Right cardiac atrium (tissue), 5 donors: ENCODE measurements at regions not wholly inside any gene's neighbourhood (a gene's known extent, or its start where the extent isn't known, plus 50 kb on each side); places are given as distances from the start of the nearest gene placed in this dataset.

Experiments used
- ATAC-seq, 2 donors: fragments of 200-7000 bp; cut with Tn5 transposase; one replicate each; pipeline versions ENCODE4 v1.8.0 to v1.9.1; 2020; ENCODE audit warnings: moderate library complexity in 2 of 2, mild to moderate bottlenecking in 1 of 2
- DNase-seq, 3 donors: peaks; one replicate each; pipeline ENCODE4 v3.0.0-alpha.2; 2020
- H3K27ac ChIP-seq: one replicate; pipeline ENCODE4 v1.5.1; 2013; ENCODE audit warnings: mild to moderate bottlenecking, low read length, control low read depth, moderate library complexity
- H3K27me3 ChIP-seq: one replicate; pipeline ENCODE4 v1.6.1; 2013; ENCODE audit not compliant: control insufficient read depth, insufficient read depth
- H3K4me1 ChIP-seq: one replicate; pipeline ENCODE4 v1.6.1; 2013; ENCODE audit warnings: low read length; ENCODE audit not compliant: control insufficient read depth, insufficient read depth
- H3K4me3 ChIP-seq: one replicate; pipeline ENCODE4 v1.5.1; 2013; ENCODE audit warnings: low read length, control low read depth
- H3K9me3 ChIP-seq: one replicate; pipeline ENCODE4 v1.6.1; 2013; ENCODE audit warnings: low read length; ENCODE audit not compliant: control insufficient read depth
- WGBS: extraction: QIAGEN DNeasy Blood & Tissue Kit; methylation state at CpG from one replicate; pipeline ENCODE4 v1.1.7; 2013; 5-methylcytosine and 5-hydroxymethylcytosine counted together
- intact Hi-C, 4 donors: fragments of 100-400 bp; cut with DNase I; formaldehyde crosslinking; loops; one replicate each; pipeline versions ENCODE4 v1.11.0 to v1.14.0; 2022 to 2023
- donor health status: healthy with polysubstance abuse.
- donor health status: DM: no; HTN: yes; CAD: no.
- donor health status: DM: no; HTN: no; CAD: no.
- donor health status: DM: no; HTN: yes; CAD: no; lungs with severe emphysema.
- donor health status: DM: yes; HTN: yes; CAD: no.

GRCh38 chr18:54717673-54718407 lies 110.4 kb upstream of the RAB27B start:
- Histone ChIP-seq H3K4me3 (no peak overlapping the region), H3K9me3 (no peaks in the 10 kb centered on the region), H3K4me1 (no peaks in the 10 kb centered on the region), H3K27me3 (no peaks in the 10 kb centered on the region), H3K27ac (no peak overlapping the region)
- intact Hi-C loops: no loop called here
- 14% methylated on average over 14 of the region's 14 CpGs for WGBS
- DNase-seq (peak in 1 of 3 donors; percentile 53), ATAC-seq (no peak)

DNA sequence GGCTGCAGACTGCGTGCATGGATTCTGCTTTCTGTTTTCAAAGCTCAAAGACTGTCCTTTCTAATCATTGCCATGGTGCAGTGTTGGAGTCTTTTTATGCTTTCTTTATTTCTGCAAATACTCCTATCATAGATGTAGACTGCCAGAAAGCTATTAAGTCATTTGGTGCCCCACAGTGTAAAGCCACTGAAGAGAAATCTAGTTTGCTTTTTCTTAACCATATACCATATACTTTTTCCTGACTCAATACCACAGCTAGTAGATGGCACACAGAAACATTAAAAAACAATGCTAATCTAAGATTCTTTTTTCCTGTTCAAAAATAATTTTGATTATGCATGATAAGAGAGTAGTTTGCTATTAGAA lies 109.9 kb upstream of the RAB27B start:
- WGBS: 49% methylated on average over 1 of the region's 1 CpG
- Histone ChIP-seq H3K4me3 (no peak overlapping the region), H3K4me1 (no peaks in the 10 kb centered on the region), H3K27ac (no peak overlapping the region), H3K9me3 (no peaks in the 10 kb centered on the region), H3K27me3 (no peaks in the 10 kb centered on the region)
- no peak for DNase-seq
- intact Hi-C loops: no loop called here
- ATAC-seq: no peak

DNA sequence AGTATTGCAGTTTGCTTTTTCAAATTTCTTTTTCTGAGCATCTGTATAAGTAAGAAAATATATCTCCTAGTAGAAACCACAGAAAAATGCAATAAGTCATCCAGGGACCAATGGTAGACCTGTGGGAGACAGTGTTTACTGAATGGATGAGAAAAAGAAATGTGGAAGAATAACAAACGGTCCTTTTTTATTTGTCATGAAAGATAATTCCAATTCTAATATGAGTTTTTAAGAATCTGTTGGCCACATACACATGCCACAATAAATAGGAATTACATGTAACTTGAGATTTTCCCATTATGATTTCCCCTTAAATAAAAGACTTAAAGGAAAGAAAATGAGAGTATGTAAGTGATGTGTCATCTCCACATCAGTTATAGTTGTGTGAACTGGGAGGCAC lies 107.7 kb upstream of the RAB27B start:
- 83% methylated on average over 1 of the region's 1 CpG for WGBS
- Histone ChIP-seq H3K27me3 (no peaks in the 10 kb centered on the region), H3K27ac (no peak overlapping the region), H3K4me1 (no peaks in the 10 kb centered on the region), H3K4me3 (no peak overlapping the region), H3K9me3 (no peaks in the 10 kb centered on the region)
- ATAC-seq (no peak), DNase-seq (no peak)
- intact Hi-C loops: no loop called here

DNA sequence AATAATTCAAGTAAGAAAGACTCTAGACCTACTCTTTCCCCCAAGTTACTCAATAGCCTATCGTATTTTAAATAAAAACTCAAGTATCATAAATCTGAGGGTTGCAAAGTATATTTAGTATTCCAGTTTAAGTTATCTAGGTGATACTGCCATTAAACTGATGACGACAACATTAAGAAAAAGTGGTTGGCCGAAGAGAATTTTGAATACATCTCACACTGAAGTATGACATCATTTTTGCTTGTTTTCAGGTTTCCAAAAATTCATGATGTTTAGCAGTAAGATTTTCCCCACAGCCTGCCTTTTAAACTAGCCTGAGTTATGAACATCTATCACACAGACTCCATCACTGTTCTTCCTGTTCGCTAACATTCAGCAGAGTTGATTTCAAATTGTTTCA lies 102.1 kb upstream of the RAB27B start:
- Histone ChIP-seq H3K27ac (no peak overlapping the region), H3K4me1 (no peaks in the 10 kb centered on the region), H3K4me3 (no peak overlapping the region), H3K27me3 (no peaks in the 10 kb centered on the region), H3K9me3 (no peaks in the 10 kb centered on the region)
- intact Hi-C loops: no loop called here
- no peak for ATAC-seq
- no peak for DNase-seq
- WGBS: 91% methylated on average over 4 of the region's 4 CpGs

- no peak for DNase-seq
- intact Hi-C loops: no loop called here
- 55% methylated on average over 3 of the region's 3 CpGs for WGBS
- no peaks in the 10 kb centered on the region for H3K9me3 ChIP-seq
- H3K4me3 ChIP-seq: no peak overlapping the region
- H3K4me1 ChIP-seq: no peaks in the 10 kb centered on the region
- H3K27me3 ChIP-seq: no peaks in the 10 kb centered on the region
- H3K27ac ChIP-seq: no peak overlapping the region
- ATAC-seq: peak; percentile 42 to 74
Observed at GRCh38 chr18:54734059-54734458, 94.2 kb upstream of the RAB27B start.

DNA sequence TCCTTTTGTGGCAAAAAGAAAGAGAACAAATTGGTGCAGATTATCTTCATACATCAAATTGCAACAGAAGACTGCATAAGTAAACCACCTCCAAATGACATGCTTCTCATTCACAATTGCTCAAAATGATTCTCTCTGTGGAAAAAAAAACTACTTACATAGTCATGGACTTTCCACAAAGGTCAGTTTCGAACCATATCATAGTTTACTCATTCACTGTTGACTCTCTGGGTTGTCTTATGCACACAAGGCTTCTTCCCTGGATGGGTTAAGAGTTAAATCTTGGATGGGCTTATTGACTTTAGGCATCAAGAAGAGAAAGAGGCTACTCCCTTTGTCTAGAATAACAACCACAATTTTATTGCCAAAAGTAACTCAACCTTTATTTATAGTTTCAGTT lies 91.3 kb upstream of the RAB27B start:
- 81% methylated on average over 1 of the region's 1 CpG for WGBS
- H3K27me3 ChIP-seq: no peaks in the 10 kb centered on the region
- intact Hi-C loops: no loop called here
- no peaks in the 10 kb centered on the region for H3K4me1 ChIP-seq
- no peaks in the 10 kb centered on the region for H3K9me3 ChIP-seq
- ATAC-seq (no peak), DNase-seq (no peak)
- H3K27ac ChIP-seq: no peak overlapping the region
- H3K4me3 ChIP-seq: no peak overlapping the region

- DNase-seq (no peak), ATAC-seq (no peak)
- Histone ChIP-seq H3K27me3 (no peaks in the 10 kb centered on the region), H3K4me1 (no peaks in the 10 kb centered on the region), H3K9me3 (no peaks in the 10 kb centered on the region), H3K27ac (no peak overlapping the region), H3K4me3 (no peak overlapping the region)
- intact Hi-C loops: no loop called here
- 93% methylated on average over 3 of the region's 3 CpGs for WGBS
Observed at GRCh38 chr18:54737986-54738385, 90.3 kb upstream of the RAB27B start.

DNA sequence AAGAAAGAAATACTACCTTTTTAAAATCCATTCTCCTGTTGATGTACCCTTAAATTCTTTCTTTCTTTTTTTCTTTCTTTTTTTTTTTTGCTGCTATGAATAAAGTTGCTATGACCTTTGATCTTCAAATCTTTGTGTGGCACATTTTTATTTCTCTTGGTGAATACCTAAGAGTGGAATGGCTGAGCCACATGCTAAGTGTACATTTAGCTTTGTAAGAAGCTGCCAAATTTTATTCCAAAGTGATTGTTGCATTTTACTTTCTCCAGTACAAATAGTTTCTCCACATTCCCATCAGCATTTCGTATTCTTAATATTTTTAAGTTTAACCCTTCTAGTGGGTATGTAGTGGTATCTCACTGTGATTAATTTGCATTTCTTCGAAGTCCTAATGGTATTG lies 88.8 kb upstream of the RAB27B start:
- Histone ChIP-seq H3K4me1 (no peaks in the 10 kb centered on the region), H3K27ac (no peak overlapping the region), H3K4me3 (no peak overlapping the region), H3K9me3 (no peaks in the 10 kb centered on the region), H3K27me3 (no peaks in the 10 kb centered on the region)
- intact Hi-C loops: no loop called here
- DNase-seq: no peak
- 82% methylated on average over 2 of the region's 2 CpGs for WGBS
- ATAC-seq: no peak

GRCh38 chr18:54740136-54740846 lies 88.0 kb upstream of the RAB27B start:
- ATAC-seq: no peak
- intact Hi-C loops: no loop called here
- H3K27me3 ChIP-seq: no peaks in the 10 kb centered on the region
- DNase-seq: no peak
- no peak overlapping the region for H3K27ac ChIP-seq
- no peaks in the 10 kb centered on the region for H3K9me3 ChIP-seq
- no peaks in the 10 kb centered on the region for H3K4me1 ChIP-seq
- 69% methylated on average over 3 of the region's 3 CpGs for WGBS
- H3K4me3 ChIP-seq: no peak overlapping the region

GRCh38 chr18:54742120-54742519 lies 86.2 kb upstream of the RAB27B start:
- intact Hi-C loops: no loop called here
- Histone ChIP-seq H3K4me3 (no peak overlapping the region), H3K9me3 (no peaks in the 10 kb centered on the region), H3K4me1 (no peaks in the 10 kb centered on the region), H3K27me3 (no peaks in the 10 kb centered on the region), H3K27ac (no peak overlapping the region)
- 53% methylated on average over 4 of the region's 4 CpGs for WGBS
- DNase-seq (no peak), ATAC-seq (peak in 1 of 2 donors; percentile 24)

- H3K27me3 ChIP-seq: no peaks in the 10 kb centered on the region
- intact Hi-C loops: no loop called here
- WGBS: 62% methylated on average over 2 of the region's 2 CpGs
- no peak overlapping the region for H3K4me3 ChIP-seq
- no peak overlapping the region for H3K27ac ChIP-seq
- peak; percentile 72 to 86 (median 78) for DNase-seq
- no peaks in the 10 kb centered on the region for H3K9me3 ChIP-seq
- no peaks in the 10 kb centered on the region for H3K4me1 ChIP-seq
- ATAC-seq: peak; percentile 98 to 99
Observed at GRCh38 chr18:54742659-54743604, 85.3 kb upstream of the RAB27B start.
